ENCODE measurements at regions not wholly inside any gene's neighbourhood (a gene's known extent, or its start where the extent isn't known, plus 50 kb on each side); places are given as distances from the start of the nearest gene placed in this dataset.

- peak; percentile 16 to 38 for DNase-seq (ENCODE audit: low read depth in 2 of 2)
- no peak for TF ChIP-seq CTCF (IDR thresholded peaks at IDR 0.05; ENCODE audit: low read depth, low read length)
- no peak overlapping the region for H3K4me3 ChIP-seq (replicated peaks in 1 of 2; ENCODE audit: low read depth in 2 of 2, low read length in 2 of 2)
These were observed 242.0 kb downstream of the BCOR start for GRCh38 chrX:39855748-39856129.

GRCh38 chrX:39856472-39857121 is 241.2 kb downstream of the BCOR start:
- DNase-seq (ENCODE audit: low read depth in 2 of 2) = peak in 1 of 2 donors; percentile 19
- no peak overlapping the region for H3K4me3 ChIP-seq (replicated peaks in 1 of 2; ENCODE audit: low read depth in 2 of 2, low read length in 2 of 2)
- no peak for TF ChIP-seq CTCF (IDR thresholded peaks at IDR 0.05; ENCODE audit: low read depth, low read length)

- no peak overlapping the region for H3K4me3 ChIP-seq (replicated peaks in 1 of 2; ENCODE audit: low read depth in 2 of 2, low read length in 2 of 2)
- DNase-seq (ENCODE audit: low read depth in 2 of 2) = no peak
- no peak for TF ChIP-seq CTCF (IDR thresholded peaks at IDR 0.05; ENCODE audit: low read depth, low read length)
These were observed 240.0 kb downstream of the BCOR start for GRCh38 chrX:39857780-39858179.

- DNase-seq (ENCODE audit: low read depth in 2 of 2) = peak; percentile 75 to 84
- TF ChIP-seq CTCF (IDR thresholded peaks at IDR 0.05; ENCODE audit: low read depth, low read length) = no peak
- no peak overlapping the region for H3K4me3 ChIP-seq (replicated peaks in 1 of 2; ENCODE audit: low read depth in 2 of 2, low read length in 2 of 2)
These were observed 237.5 kb downstream of the BCOR start for GRCh38 chrX:39859991-39860861.

GRCh38 chrX:39862963-39863362 is 234.8 kb downstream of the BCOR start:
- TF ChIP-seq CTCF (IDR thresholded peaks at IDR 0.05; ENCODE audit: low read depth, low read length) = no peak
- no peak overlapping the region for H3K4me3 ChIP-seq (replicated peaks in 1 of 2; ENCODE audit: low read depth in 2 of 2, low read length in 2 of 2)
- DNase-seq (ENCODE audit: low read depth in 2 of 2) = no peak

- no peak for DNase-seq (ENCODE audit: low read depth in 2 of 2)
- TF ChIP-seq CTCF (IDR thresholded peaks at IDR 0.05; ENCODE audit: low read depth, low read length) = no peak
- no peak overlapping the region for H3K4me3 ChIP-seq (replicated peaks in 1 of 2; ENCODE audit: low read depth in 2 of 2, low read length in 2 of 2)
These were observed 231.5 kb downstream of the BCOR start for GRCh38 chrX:39866229-39866628.

All from cardiac fibroblast (primary cell).